HUES6 (cell line): ENCODE measurements at regions not wholly inside any gene's neighbourhood (a gene's known extent, or its start where the extent isn't known, plus 50 kb on each side); places are given as distances from the start of the nearest gene placed in this dataset.

ENCODE experiments used
- H3K27ac ChIP-seq: 2 replicates; pipeline ENCODE4 v1.7.0; 2013; ENCODE audit warnings: low read depth, mild to moderate bottlenecking, low read length, inconsistent platforms
- H3K27me3 ChIP-seq: 2 replicates; pipeline ENCODE4 v1.6.1; 2013; ENCODE audit warnings: low read length; ENCODE audit not compliant: control insufficient read depth, insufficient read depth
- H3K36me3 ChIP-seq: 2 replicates; pipeline ENCODE4 v1.6.1; 2013; ENCODE audit warnings: low read length; ENCODE audit not compliant: control insufficient read depth, insufficient read depth
- H3K4me1 ChIP-seq: 2 replicates; pipeline ENCODE4 v1.6.1; 2013; ENCODE audit warnings: low read length; ENCODE audit not compliant: control insufficient read depth, insufficient read depth
- H3K4me3 ChIP-seq: 2 replicates; pipeline ENCODE4 v1.5.1; 2013; ENCODE audit warnings: low read depth, low read length
- H3K9ac ChIP-seq: one replicate; pipeline ENCODE4 v1.6.1; 2013; ENCODE audit warnings: mild to moderate bottlenecking, low read length
- H3K9me3 ChIP-seq: 2 replicates; pipeline ENCODE4 v1.6.1; 2013; ENCODE audit warnings: low read depth, low read length; ENCODE audit not compliant: control insufficient read depth, insufficient read depth

DNA sequence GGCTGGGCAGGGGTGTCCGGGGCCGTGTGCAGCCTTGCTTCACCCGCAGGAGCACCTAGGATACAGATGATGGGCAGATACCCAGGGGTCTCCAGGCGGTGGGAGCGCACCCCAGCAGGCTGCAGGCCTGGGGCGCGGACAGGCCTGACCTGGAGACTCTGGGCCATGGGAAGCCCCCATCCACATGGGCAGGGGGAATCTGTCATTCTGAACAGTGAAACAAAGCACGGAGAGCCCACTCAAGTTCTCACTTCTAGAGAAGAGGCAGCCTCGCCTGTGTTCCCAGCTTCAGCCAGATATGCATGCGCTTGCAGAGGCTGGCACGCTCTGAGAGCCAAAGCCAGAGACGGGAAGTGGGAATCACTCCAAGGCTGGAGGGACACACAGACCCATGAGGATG, 333.1 kb downstream of the BRD1 start:
- H3K4me1 ChIP-seq = peaks cover 4% of the 10 kb centered on the region; the same call in 1 of the 2 replicates
- no peaks in the 10 kb centered on the region for H3K27me3 ChIP-seq
- H3K4me3 ChIP-seq = no peak overlapping the region
- H3K9me3 ChIP-seq = no peaks in the 10 kb centered on the region
- no peaks in the 10 kb centered on the region for H3K36me3 ChIP-seq
- no peak overlapping the region for H3K27ac ChIP-seq
- H3K9ac ChIP-seq = no peak overlapping the region

DNA sequence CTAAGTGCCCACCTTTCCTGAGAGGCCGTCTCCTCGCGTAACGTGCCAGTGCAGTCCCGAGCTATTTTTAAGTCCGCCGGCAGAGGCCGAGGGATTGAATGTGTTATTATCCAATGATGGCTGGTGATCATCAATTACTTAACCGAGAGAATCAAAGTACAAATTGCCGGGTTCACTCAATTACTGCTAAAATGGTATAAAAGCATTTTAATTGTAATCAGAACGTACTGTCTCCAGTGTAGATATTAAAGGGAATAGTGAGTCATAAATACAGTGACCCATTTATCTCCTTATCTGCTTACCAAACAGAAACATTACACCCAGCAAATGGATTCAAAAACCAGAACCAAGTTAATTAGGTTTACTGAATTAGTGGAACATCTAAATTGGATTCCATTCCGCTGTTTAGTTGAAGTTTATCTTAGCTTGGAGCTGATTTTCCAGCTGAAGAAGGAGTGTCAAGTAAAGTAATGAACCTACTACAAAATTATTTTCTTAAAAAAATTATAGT, 334.9 kb downstream of the BRD1 start:
- Histone ChIP-seq H3K27me3 (no peaks in the 10 kb centered on the region), H3K9ac (no peak overlapping the region), H3K27ac (no peak overlapping the region), H3K9me3 (no peaks in the 10 kb centered on the region), H3K4me1 (peaks cover 12% of the 10 kb centered on the region), H3K36me3 (no peaks in the 10 kb centered on the region), H3K4me3 (no peak overlapping the region)

DNA sequence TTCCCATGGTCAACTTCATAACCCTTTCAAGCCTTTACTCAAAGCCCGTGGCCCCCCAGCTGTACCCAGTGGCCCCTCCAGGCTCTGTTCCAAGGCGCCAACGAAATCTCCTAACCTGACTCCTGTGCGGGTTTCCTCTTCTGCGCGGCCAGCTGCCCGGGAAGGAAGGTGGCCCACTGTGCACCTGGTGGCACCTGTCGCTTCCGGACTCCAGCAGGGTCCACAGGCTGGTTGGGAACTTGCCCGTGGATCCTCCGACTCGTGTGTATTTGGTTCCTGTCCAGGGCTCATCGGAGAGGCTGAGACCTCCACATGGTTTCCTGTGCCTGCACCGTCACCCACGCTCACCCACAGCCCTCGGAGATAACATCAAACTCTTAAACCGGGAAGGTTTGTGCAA, 335.4 kb downstream of the BRD1 start:
- Histone ChIP-seq H3K4me1 (peaks cover 17% of the 10 kb centered on the region), H3K4me3 (no peak overlapping the region), H3K9ac (no peak overlapping the region), H3K27me3 (no peaks in the 10 kb centered on the region), H3K36me3 (no peaks in the 10 kb centered on the region), H3K9me3 (no peaks in the 10 kb centered on the region), H3K27ac (no peak overlapping the region)

DNA sequence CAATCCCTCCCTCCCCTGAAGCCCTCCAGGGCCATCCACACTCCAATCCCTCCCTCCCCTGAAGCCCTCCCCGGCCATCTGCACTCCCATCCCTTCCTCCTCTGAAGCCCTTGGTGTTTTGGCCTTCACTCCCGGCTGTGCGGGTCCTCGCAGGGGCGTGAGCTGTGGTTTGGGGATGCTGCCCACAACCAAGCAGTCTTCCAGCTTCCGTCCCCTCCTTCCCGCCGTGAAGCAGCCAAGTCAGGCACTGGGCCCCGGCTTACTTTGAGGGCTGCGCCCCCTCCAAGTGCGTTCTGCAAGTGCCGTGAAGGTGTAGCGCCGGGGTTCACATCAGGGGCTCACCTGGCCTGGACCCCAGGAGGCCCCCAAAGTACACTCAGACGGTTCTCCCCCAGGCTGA, 335.9 kb downstream of the BRD1 start:
- Histone ChIP-seq H3K4me3 (no peak overlapping the region), H3K4me1 (peaks cover 20% of the 10 kb centered on the region), H3K9ac (no peak overlapping the region), H3K9me3 (no peaks in the 10 kb centered on the region), H3K27ac (no peak overlapping the region), H3K27me3 (no peaks in the 10 kb centered on the region), H3K36me3 (no peaks in the 10 kb centered on the region)

DNA sequence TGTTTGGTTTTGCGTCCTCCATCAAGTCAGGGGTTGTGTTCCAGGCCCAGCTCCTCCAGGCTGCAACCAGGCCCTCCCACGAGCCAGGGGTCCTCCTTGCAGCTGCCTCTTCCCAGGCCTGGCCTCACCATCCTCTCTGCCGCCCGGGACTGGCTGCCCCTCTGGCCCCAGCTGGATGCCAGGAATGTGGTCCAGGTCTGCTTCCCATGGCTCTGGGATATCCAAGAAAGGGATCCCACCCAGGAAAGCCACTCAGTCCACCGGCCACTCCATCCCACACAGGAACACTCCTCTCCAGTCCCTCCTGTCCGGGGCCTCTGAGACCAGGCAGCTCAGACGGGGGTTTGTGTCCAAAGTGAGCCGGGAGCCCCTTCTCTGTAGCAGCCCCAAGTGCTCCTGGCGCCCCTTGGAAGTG, 336.4 kb downstream of the BRD1 start:
- no peak overlapping the region for H3K4me3 ChIP-seq
- no peaks in the 10 kb centered on the region for H3K9me3 ChIP-seq
- H3K27ac ChIP-seq = no peak overlapping the region
- no peaks in the 10 kb centered on the region for H3K27me3 ChIP-seq
- peaks cover 20% of the 10 kb centered on the region for H3K4me1 ChIP-seq
- no peak overlapping the region for H3K9ac ChIP-seq
- H3K36me3 ChIP-seq = no peaks in the 10 kb centered on the region

DNA sequence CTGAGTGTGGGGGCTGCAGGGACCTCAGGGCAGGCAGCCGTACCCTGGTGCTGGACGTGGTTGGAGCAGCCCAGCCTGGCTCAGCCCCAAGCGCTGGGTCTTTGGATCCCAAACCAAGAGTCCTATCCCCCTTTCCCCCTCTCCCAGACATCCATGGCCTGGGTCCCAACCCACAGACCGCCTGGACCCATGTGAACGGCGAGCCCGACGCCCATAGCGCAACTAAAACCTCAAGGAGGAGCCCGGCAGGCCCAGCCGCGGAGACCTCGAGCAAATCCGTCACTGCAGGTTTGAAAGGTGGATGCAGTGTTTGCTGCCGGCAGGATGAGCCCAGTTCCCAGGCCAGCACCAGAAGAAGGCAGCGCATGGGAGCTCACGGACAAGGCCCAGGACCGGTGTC, 337.0 kb downstream of the BRD1 start:
- Histone ChIP-seq H3K9me3 (no peaks in the 10 kb centered on the region), H3K4me1 (peaks cover 20% of the 10 kb centered on the region), H3K36me3 (no peaks in the 10 kb centered on the region), H3K4me3 (no peak overlapping the region), H3K9ac (no peak overlapping the region), H3K27me3 (no peaks in the 10 kb centered on the region), H3K27ac (no peak overlapping the region)

DNA sequence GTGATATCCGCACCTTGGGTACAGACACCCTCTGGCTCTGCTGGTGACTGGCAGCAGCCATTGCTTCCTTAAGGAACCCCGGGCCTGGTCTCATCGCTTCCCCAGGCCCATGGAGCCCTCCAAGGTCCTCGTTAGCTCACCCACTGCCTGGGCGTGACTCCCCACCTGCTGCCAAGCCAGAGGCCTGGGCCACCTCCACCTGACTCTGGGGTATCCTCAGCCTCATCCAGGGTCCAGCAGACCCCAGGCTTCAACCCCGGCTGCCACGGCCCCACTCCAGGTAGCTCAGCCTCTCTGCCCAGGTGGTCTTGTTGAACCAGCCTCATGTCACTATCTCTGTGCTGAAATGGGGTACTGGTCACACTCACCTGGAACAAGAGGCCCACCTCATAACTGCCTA, 337.9 kb downstream of the BRD1 start:
- Histone ChIP-seq H3K4me3 (no peak overlapping the region), H3K9me3 (no peaks in the 10 kb centered on the region), H3K27me3 (no peaks in the 10 kb centered on the region), H3K9ac (no peak overlapping the region), H3K36me3 (no peaks in the 10 kb centered on the region), H3K27ac (no peak overlapping the region), H3K4me1 (peaks cover 20% of the 10 kb centered on the region)

DNA sequence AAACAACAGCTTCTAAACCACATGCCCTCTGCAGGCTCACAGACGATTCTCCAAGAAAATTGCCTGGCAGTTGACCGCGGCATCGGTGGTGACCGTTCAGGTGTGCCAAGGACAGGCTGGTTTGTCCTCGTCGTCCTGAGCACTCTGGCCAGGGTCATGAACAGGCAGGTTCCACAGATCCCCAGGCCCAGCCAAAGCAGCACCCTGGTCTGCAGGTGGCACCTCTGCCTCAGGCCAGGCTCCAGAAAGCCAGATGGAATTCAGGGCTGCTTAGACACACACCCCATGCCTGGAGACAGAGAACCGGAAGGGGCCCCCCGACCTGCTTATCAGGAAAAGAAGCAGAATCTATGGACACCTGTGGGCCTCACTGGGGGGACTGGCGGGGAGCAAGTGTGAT, 338.7 kb downstream of the BRD1 start:
- Histone ChIP-seq H3K9me3 (no peaks in the 10 kb centered on the region), H3K4me3 (no peak overlapping the region), H3K4me1 (peaks cover 21% of the 10 kb centered on the region), H3K27me3 (no peaks in the 10 kb centered on the region), H3K27ac (no peak overlapping the region), H3K9ac (no peak overlapping the region), H3K36me3 (no peaks in the 10 kb centered on the region)

DNA sequence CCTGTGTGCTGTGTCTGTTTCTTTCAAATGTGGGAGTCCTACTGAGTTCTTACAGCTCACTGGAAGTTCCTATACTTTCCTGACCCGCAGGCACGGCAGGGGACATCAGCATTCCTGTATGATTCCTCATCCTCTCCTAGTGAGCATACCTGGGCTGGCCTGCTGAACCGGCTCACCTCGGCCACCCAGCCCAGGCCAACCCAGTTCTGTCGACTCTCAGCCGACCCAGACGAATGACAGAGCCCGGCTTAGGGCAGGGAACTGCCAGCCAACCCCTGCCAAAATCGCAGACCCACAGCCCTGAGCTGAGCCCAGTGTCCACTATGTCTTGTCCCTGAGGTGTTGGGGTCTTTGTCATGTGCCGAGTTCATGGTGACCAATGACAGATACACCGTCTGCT, 339.7 kb downstream of the BRD1 start:
- Histone ChIP-seq H3K27ac (no peak overlapping the region), H3K4me1 (peaks cover 25% of the 10 kb centered on the region), H3K4me3 (no peak overlapping the region), H3K9ac (no peak overlapping the region), H3K27me3 (no peaks in the 10 kb centered on the region), H3K36me3 (no peaks in the 10 kb centered on the region), H3K9me3 (no peaks in the 10 kb centered on the region)

DNA sequence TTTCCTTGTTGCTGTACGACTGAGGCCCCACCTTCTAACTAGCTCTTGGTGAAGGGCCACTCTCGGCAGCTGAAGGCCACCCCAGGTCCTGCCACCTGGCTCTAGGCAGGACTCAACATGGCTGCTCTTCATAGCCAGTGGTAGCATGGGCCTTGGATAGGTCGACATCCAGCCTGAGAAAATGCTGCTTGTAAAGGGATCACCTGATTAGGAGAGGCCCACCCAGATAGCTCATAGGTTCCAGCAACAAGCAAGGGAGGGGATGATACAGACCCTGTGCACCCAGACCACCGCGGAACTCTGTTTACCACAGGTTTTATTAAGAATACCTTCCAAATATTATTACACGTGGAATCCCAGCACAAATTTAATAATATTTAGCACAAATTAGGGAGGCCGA, 341.4 kb downstream of the BRD1 start:
- H3K9ac ChIP-seq = no peak overlapping the region

DNA sequence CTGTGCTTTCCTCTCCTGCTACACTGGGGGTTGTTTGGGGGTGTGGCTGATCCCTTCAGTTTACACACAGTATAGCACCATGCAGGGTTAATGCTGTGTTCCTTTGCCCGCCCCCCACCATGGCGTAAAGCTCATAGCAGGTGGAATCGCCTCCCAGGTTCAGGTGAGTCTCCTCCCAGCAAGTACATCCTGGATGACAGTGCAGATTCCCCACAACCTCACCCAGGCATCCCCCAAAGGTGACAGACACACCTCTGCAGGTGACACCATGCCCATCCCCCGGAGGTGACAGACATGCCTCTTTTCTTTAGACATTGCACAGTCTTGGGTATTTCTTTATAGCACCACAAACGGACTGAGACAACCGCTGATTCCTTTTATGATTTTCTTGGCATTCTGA, 343.7 kb downstream of the BRD1 start:
- Histone ChIP-seq H3K4me1 (peaks cover 46% of the 10 kb centered on the region), H3K27me3 (peaks cover 9% of the 10 kb centered on the region; the same call in 1 of the 2 replicates), H3K27ac (no peak overlapping the region), H3K36me3 (no peaks in the 10 kb centered on the region), H3K4me3 (no peak overlapping the region), H3K9ac (no peak overlapping the region), H3K9me3 (no peaks in the 10 kb centered on the region)

More for the DNA sequence above, 341.4 kb downstream of the BRD1 start:
- H3K4me3 ChIP-seq = no peak overlapping the region
- no peaks in the 10 kb centered on the region for H3K9me3 ChIP-seq
- peaks cover 39% of the 10 kb centered on the region for H3K4me1 ChIP-seq
- H3K27ac ChIP-seq = no peak overlapping the region
- H3K36me3 ChIP-seq = no peaks in the 10 kb centered on the region
- peaks cover 8% of the 10 kb centered on the region; the same call in 1 of the 2 replicates for H3K27me3 ChIP-seq
